K562 (cell line): ENCODE measurements at regions not wholly inside any gene's neighbourhood (a gene's known extent, or its start where the extent isn't known, plus 50 kb on each side); places are given as distances from the start of the nearest gene placed in this dataset.
"Not testable (repeated sequence)": the region's sequence is repeated elsewhere in the genome, so short reads cannot be mapped to it uniquely, and the experiment has no call there.

Experiments used
- ETV6 ChIP-seq, 3 experiments: fragments of 150-350 bp in 1 of 3; sonication (generic) in 1 of 3; formaldehyde crosslinking in 1 of 3; IDR thresholded peaks; 2 replicates each; pipeline versions ENCODE4 v1.6.1 to v1.8.0; 2014 to 2022; ENCODE audit warnings: borderline replicate concordance in 2 of 3, low read depth in 2 of 3, antibody characterized with exemption in 1 of 3, low read length in 1 of 3, mild to moderate bottlenecking in 1 of 3, missing genetic modification reagents in 1 of 3
- KLF6 ChIP-seq: fragments of 250-450 bp; sonication (Bioruptor Pico); IDR thresholded peaks from 2 replicates; pipeline ENCODE4 v1.4.0; 2020; ENCODE audit warnings: mild to moderate bottlenecking, moderate library complexity, borderline replicate concordance
- NFRKB ChIP-seq: fragments of 450-650 bp; IDR thresholded peaks from 2 replicates; pipeline ENCODE4 v1.6.1; 2016; ENCODE audit warnings: low read depth
- REST ChIP-seq, 2 experiments: fragments of 450-650 bp; formaldehyde crosslinking in 1 of 2; IDR thresholded peaks; 2 replicates each; pipeline versions ENCODE4 v1.4.0 to v1.6.1; 2014 to 2020; ENCODE audit warnings: mild to moderate bottlenecking in 2 of 2, borderline replicate concordance in 1 of 2, low read depth in 1 of 2
- SRF ChIP-seq, 2 experiments: fragments of 250-450, 450-650 bp in 1 of 2; sonication (Bioruptor Pico) in 1 of 2; sonication (generic) in 1 of 2; formaldehyde crosslinking; IDR thresholded peaks; 2 replicates each; pipeline versions ENCODE4 v1.5.0 to v1.5.1; 2020 to 2022; ENCODE audit warnings: mild to moderate bottlenecking in 1 of 2, missing genetic modification reagents in 1 of 2
- TEAD4 ChIP-seq, 2 experiments: sonication (generic) in 1 of 2; formaldehyde crosslinking in 1 of 2; IDR thresholded peaks; 2 replicates each; pipeline versions ENCODE4 v1.6.1 to v1.8.0; 2012 to 2022; ENCODE audit warnings: borderline replicate concordance in 1 of 2, inconsistent platforms in 1 of 2, low read length in 1 of 2, mild to moderate bottlenecking in 1 of 2, missing genetic modification reagents in 1 of 2
- ZBTB33 ChIP-seq: sonication (generic); formaldehyde crosslinking; IDR thresholded peaks from 2 replicates; pipeline ENCODE4 v1.8.1; 2023; ENCODE audit warnings: mild to moderate bottlenecking, missing genetic modification reagents
- ZKSCAN3 ChIP-seq: fragments of 250-450 bp; sonication (Bioruptor Pico); IDR thresholded peaks from 2 replicates; pipeline ENCODE4 v1.4.0; 2020
- ZNF766 ChIP-seq: fragments of 200-800 bp; sonication (Bioruptor generic); conservative IDR thresholded peaks from 2 replicates; pipeline ENCODE4 v1.6.1; 2016; ENCODE audit warnings: missing genetic modification characterization, missing compliant biosample characterization
- ZSCAN29 ChIP-seq: fragments of 450-650 bp; IDR thresholded peaks from 2 replicates; pipeline ENCODE4 v1.6.1; 2017

- not testable (repeated sequence) for TF ChIP-seq ZBTB33 (CRISPR knock-in tag); SRF (CRISPR knock-in tag; IDR thresholded peaks at IDR 0.05); ZSCAN29; REST (IDR thresholded peaks at IDR 0.05; ENCODE audit: borderline replicate concordance); REST (CRISPR knock-in tag; IDR thresholded peaks at IDR 0.05; ENCODE audit: low read depth); TEAD4 (IDR thresholded peaks at IDR 0.05; ENCODE audit: low read length); TEAD4 (CRISPR knock-in tag; IDR thresholded peaks at IDR 0.05; ENCODE audit: borderline replicate concordance); ZKSCAN3 (CRISPR knock-in tag); ZNF766; NFRKB; KLF6 (CRISPR knock-in tag); ETV6 (IDR thresholded peaks at IDR 0.05; ENCODE audit: borderline replicate concordance in 1 of 2, low read depth in 2 of 2, low read length in 1 of 2); ETV6 (CRISPR knock-in tag; IDR thresholded peaks at IDR 0.05; ENCODE audit: borderline replicate concordance)
Observed at GRCh38 chr3:18182923-18183322, 242.2 kb downstream of the SATB1 start.
